Vagina (tissue), 2 donors: ENCODE measurements at regions not wholly inside any gene's neighbourhood (a gene's known extent, or its start where the extent isn't known, plus 50 kb on each side); places are given as distances from the start of the nearest gene placed in this dataset.

Source experiments
- DNase-seq, 2 donors: peaks; one replicate each; pipeline ENCODE4 v3.0.0-alpha.2; 2017; ENCODE audit errors: extremely low spot score in 2 of 2
- H3K27ac ChIP-seq: fragments of 200-600 bp; sonication (generic); one replicate; pipeline ENCODE4 v1.5.1; 2019
- H3K27me3 ChIP-seq: fragments of 200-600 bp; sonication (generic); one replicate; pipeline ENCODE4 v1.5.1; 2019
- H3K36me3 ChIP-seq, 2 donors: fragments of 200-600 bp; sonication (generic); one replicate each; pipeline ENCODE4 v1.5.1; 2017 to 2019
- H3K4me1 ChIP-seq: fragments of 200-600 bp; sonication (generic); one replicate; pipeline ENCODE4 v1.5.1; 2019
- H3K4me3 ChIP-seq, 2 donors: fragments of 200-600 bp; sonication (generic); 1 replicate in 1 of 2; 2 replicates in 1 of 2; pipeline ENCODE4 v1.5.1; 2016 to 2019
- H3K9me3 ChIP-seq: fragments of 200-600 bp; sonication (generic); one replicate; pipeline ENCODE4 v1.5.1; 2019
- POLR2A ChIP-seq, 2 donors: fragments of 450-650 bp; IDR thresholded peaks; one replicate each; pipeline ENCODE4 v1.6.1; 2017; ENCODE audit warnings: antibody characterized with exemption in 2 of 2, mild to moderate bottlenecking in 2 of 2, moderate library complexity in 2 of 2
- POLR2AphosphoS5 ChIP-seq, 2 donors: sonication (generic); formaldehyde crosslinking; IDR thresholded peaks; one replicate each; pipeline ENCODE4 v1.9.0; 2017; ENCODE audit warnings: antibody characterized with exemption in 2 of 2, mild to moderate bottlenecking in 2 of 2, low read depth in 1 of 2; ENCODE audit not compliant: insufficient read depth in 1 of 2
- intact Hi-C: fragments of 100-400 bp; cut with DNase I; formaldehyde crosslinking; loops from one replicate; pipeline ENCODE4 v1.15.1; 2023
- TF ChIP-seq, protein P1 (sequence below), 3 experiments: fragments of 450-650 bp in 2 of 3; fragments of 200-600 bp in 1 of 3; sonication (generic) in 1 of 3; IDR thresholded peaks; one replicate each; pipeline ENCODE4 v1.5.1; 2017 to 2019; ENCODE audit warnings: antibody characterized with exemption in 3 of 3, mild to moderate bottlenecking in 2 of 3, moderate library complexity in 2 of 3

DNA sequence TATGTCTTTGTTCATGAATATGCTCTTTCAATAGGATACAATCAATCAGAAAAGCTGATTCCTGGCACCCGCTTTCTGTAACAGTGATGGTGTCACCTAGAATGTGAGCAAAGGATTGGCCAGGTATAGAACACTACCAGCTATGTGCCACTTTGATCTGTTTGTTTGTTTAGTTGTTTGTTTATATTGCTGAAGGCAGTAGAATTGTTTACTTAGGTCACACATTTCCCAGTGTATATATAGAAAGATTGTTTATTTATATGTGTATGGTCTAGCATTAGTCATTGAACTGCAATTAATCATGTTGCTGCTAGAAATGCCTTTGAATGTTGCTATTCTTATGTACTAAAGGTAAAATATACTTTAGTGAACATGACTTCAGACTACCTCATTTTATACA is 1678.6 kb upstream of the CELF4 start:
- no peaks in the 10 kb centered on the region for H3K9me3 ChIP-seq
- H3K4me3 ChIP-seq = no peak overlapping the region
- TF ChIP-seq POLR2A (IDR thresholded peaks at IDR 0.05) (no peak), POLR2AphosphoS5 (IDR thresholded peaks at IDR 0.05; ENCODE audit: insufficient read depth in 1 of 2, low read depth in 1 of 2) (no peak)
- TF ChIP-seq, protein P1, sequence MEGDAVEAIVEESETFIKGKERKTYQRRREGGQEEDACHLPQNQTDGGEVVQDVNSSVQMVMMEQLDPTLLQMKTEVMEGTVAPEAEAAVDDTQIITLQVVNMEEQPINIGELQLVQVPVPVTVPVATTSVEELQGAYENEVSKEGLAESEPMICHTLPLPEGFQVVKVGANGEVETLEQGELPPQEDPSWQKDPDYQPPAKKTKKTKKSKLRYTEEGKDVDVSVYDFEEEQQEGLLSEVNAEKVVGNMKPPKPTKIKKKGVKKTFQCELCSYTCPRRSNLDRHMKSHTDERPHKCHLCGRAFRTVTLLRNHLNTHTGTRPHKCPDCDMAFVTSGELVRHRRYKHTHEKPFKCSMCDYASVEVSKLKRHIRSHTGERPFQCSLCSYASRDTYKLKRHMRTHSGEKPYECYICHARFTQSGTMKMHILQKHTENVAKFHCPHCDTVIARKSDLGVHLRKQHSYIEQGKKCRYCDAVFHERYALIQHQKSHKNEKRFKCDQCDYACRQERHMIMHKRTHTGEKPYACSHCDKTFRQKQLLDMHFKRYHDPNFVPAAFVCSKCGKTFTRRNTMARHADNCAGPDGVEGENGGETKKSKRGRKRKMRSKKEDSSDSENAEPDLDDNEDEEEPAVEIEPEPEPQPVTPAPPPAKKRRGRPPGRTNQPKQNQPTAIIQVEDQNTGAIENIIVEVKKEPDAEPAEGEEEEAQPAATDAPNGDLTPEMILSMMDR (IDR thresholded peaks at IDR 0.05) = no peak
- intact Hi-C loops = no loop called here
- no peaks in the 10 kb centered on the region for H3K4me1 ChIP-seq
- no peak overlapping the region for H3K27ac ChIP-seq
- H3K36me3 ChIP-seq = no peaks in the 10 kb centered on the region
- DNase-seq = no peak
- H3K27me3 ChIP-seq = no peaks in the 10 kb centered on the region

DNA sequence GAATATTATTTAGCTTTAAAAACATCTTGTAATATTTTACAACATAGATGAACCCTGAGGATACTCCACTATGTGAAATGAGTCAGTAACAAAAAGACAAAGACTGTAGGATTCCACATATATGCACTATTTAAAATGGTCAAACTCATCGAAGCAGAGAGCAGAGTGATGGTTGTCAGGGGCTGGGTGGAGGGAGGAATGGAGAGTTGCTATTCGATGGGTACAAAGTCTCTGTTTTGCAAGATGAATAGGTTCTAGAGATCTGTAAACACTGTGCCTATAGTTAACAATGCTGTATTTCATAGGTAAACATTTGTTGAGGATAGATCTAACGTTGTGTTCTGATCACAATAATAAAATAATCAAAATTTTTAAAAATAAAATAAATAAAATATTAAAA is 1675.9 kb upstream of the CELF4 start:
- Histone ChIP-seq H3K27ac (no peak overlapping the region), H3K9me3 (no peaks in the 10 kb centered on the region), H3K36me3 (no peaks in the 10 kb centered on the region), H3K4me1 (no peaks in the 10 kb centered on the region), H3K4me3 (no peak overlapping the region), H3K27me3 (no peaks in the 10 kb centered on the region)
- intact Hi-C loops = no loop called here
- TF ChIP-seq POLR2A (IDR thresholded peaks at IDR 0.05) (no peak), POLR2AphosphoS5 (IDR thresholded peaks at IDR 0.05; ENCODE audit: insufficient read depth in 1 of 2, low read depth in 1 of 2) (no peak)
- TF ChIP-seq, protein P1 (IDR thresholded peaks at IDR 0.05) = no peak
- DNase-seq = no peak

DNA sequence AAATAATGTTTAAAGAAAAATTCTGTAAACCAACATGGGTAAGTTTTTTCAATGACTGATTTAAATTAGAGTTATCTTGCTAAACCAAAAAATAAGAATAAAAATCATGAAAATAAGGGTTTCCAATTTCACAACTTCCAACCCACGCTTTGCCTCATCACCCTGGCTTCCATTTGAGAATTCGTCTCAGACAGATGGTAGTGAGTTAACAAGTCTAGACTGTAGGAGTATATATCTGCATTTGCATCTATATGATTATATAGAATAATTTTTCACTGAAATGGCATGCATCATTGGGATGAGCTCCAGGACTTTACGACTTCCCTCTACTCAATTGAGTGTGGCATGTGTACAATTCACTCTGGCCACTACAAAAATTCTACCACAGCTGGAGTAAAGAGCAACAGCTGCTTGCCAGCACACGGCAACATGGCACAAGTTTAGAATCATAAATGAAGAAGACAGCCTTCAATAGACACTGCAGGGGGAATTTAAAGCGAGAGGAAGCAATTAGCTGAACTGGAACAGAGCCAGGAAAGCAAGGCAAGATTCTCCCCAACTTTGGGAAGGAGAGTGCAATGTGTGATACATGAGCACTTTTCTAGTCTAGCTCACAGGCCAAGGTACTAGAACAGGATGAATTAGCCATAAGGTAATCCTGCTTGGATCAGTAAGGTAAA is 1673.5 kb upstream of the CELF4 start:
- no peak for DNase-seq
- no peak overlapping the region for H3K4me3 ChIP-seq
- H3K36me3 ChIP-seq = no peaks in the 10 kb centered on the region
- no peak overlapping the region for H3K27ac ChIP-seq
- no peaks in the 10 kb centered on the region for H3K4me1 ChIP-seq
- intact Hi-C loops = no loop called here
- TF ChIP-seq, protein P1 (IDR thresholded peaks at IDR 0.05) = no peak
- no peak for TF ChIP-seq POLR2A (IDR thresholded peaks at IDR 0.05)
- TF ChIP-seq POLR2AphosphoS5 (IDR thresholded peaks at IDR 0.05; ENCODE audit: insufficient read depth in 1 of 2, low read depth in 1 of 2) = no peak
- H3K9me3 ChIP-seq = no peaks in the 10 kb centered on the region
- no peaks in the 10 kb centered on the region for H3K27me3 ChIP-seq

DNA sequence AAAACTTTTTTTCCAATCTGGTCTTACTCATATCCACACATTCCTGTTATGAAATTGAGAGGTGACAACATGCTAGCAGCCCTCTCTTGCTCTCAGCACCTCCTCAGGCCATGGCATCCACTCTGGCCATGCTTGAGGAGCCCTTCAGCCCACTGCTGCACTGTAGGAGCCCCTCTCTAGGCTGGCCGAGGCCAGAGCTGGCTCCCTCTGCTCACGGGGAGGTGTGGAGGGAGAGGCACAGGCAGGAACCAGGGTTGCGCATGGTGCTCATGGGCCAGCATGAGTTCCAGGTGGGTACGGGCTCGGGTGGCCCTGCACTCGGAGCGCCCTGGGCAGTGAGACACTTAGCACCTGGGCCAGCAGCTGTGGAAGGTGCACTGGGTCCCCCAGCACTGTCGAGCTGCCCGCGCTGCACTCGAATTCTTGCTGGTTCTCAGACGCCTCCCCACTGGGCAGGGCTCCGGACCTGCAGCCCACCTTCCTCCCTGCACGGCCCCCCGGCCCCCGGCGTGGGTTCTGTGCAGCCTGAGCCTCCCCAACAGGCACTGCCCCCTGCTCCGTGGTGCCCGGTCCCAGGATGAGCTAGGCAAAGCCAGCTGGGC is 1669.6 kb upstream of the CELF4 start:
- intact Hi-C loops = loop anchor here (2.0 kb wide), 1 partner anchor 42 kb away; no protein-coding TSS in a partner anchor
- TF ChIP-seq, protein P1 (IDR thresholded peaks at IDR 0.05) = no peak
- TF ChIP-seq POLR2AphosphoS5 (IDR thresholded peaks at IDR 0.05; ENCODE audit: insufficient read depth in 1 of 2, low read depth in 1 of 2) = no peak
- TF ChIP-seq POLR2A (IDR thresholded peaks at IDR 0.05) = no peak
- no peak for DNase-seq
- Histone ChIP-seq H3K9me3 (no peaks in the 10 kb centered on the region), H3K27me3 (no peaks in the 10 kb centered on the region), H3K36me3 (no peaks in the 10 kb centered on the region), H3K4me1 (no peaks in the 10 kb centered on the region), H3K27ac (no peak overlapping the region), H3K4me3 (no peak overlapping the region)

DNA sequence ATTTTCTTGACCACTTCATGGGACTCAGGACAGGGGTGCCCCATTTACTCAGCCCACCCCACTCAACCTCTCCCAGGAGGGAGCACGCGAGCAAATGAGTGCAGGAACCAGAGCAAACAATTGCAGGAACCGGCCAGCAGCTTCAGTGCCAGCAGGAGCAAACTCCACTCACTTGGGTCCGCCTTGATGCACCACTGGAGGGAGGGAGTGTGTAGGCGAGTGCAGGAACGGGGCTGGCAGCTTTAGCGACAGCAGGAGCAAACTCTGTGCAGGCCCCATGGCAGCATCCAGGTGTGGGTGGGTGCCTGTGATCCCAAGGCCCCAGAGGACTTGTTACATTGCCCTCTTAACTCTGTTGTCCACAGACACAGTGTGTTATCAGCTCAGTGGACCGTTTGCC is 1667.3 kb upstream of the CELF4 start:
- TF ChIP-seq POLR2AphosphoS5 (IDR thresholded peaks at IDR 0.05; ENCODE audit: insufficient read depth in 1 of 2, low read depth in 1 of 2) (no peak), POLR2A (IDR thresholded peaks at IDR 0.05) (no peak)
- TF ChIP-seq, protein P1 (IDR thresholded peaks at IDR 0.05) = no peak

More for the DNA sequence above, 1667.3 kb upstream of the CELF4 start:
- Histone ChIP-seq H3K36me3 (no peaks in the 10 kb centered on the region), H3K4me1 (no peaks in the 10 kb centered on the region), H3K27ac (no peak overlapping the region), H3K4me3 (no peak overlapping the region), H3K27me3 (no peaks in the 10 kb centered on the region), H3K9me3 (no peaks in the 10 kb centered on the region)
- intact Hi-C loops = no loop called here
- no peak for DNase-seq
